ENCODE measurements at regions not wholly inside any gene's neighbourhood (a gene's known extent, or its start where the extent isn't known, plus 50 kb on each side); places are given as distances from the start of the nearest gene placed in this dataset.

DNA sequence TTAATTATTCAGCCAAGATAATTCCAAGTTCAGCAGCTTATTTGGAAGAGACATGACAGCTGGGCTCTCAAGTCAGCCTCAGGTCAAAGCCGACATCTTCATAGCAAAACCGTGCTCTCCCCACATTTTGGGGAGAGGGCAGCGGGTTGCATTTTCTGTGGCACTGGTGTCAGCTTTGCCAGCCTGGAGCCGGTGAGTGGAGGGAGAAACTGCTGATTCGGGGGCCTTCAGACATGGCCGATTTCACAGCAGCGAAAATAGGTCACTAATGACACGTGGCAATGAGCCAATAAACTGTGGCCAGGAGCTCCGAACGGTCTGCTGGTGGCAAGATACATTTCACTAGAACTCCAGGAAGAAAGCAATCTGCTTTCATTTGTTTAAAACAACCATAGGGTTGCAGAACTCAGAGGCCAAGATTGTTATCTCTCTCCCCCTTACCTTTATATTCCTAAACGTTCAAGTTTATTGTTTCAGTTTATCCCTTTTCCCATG, 173.2 kb downstream of the CAND1 start:
- TF ChIP-seq, protein P1, sequence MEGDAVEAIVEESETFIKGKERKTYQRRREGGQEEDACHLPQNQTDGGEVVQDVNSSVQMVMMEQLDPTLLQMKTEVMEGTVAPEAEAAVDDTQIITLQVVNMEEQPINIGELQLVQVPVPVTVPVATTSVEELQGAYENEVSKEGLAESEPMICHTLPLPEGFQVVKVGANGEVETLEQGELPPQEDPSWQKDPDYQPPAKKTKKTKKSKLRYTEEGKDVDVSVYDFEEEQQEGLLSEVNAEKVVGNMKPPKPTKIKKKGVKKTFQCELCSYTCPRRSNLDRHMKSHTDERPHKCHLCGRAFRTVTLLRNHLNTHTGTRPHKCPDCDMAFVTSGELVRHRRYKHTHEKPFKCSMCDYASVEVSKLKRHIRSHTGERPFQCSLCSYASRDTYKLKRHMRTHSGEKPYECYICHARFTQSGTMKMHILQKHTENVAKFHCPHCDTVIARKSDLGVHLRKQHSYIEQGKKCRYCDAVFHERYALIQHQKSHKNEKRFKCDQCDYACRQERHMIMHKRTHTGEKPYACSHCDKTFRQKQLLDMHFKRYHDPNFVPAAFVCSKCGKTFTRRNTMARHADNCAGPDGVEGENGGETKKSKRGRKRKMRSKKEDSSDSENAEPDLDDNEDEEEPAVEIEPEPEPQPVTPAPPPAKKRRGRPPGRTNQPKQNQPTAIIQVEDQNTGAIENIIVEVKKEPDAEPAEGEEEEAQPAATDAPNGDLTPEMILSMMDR (IDR thresholded peaks at IDR 0.05; ENCODE audit: low read length): no peak
- TF ChIP-seq EZH2 (IDR thresholded peaks at IDR 0.05; ENCODE audit: borderline replicate concordance, low read length): no peak
